Tibial nerve (tissue), 3 donors: ENCODE measurements at regions not wholly inside any gene's neighbourhood (a gene's known extent, or its start where the extent isn't known, plus 50 kb on each side); places are given as distances from the start of the nearest gene placed in this dataset.

Experiments
- POLR2A ChIP-seq, 2 donors: fragments of 450-650 bp; IDR thresholded peaks; one replicate each; pipeline ENCODE4 v1.6.1; 2017; ENCODE audit warnings: antibody characterized with exemption in 2 of 2, mild to moderate bottlenecking in 2 of 2, moderate library complexity in 2 of 2
- TF ChIP-seq, protein P1 (sequence below), 5 experiments: fragments of 200-600 bp in 3 of 5; fragments of 450-650 bp in 2 of 5; sonication (generic) in 3 of 5; IDR thresholded peaks; one replicate each; pipeline ENCODE4 v1.5.1; 2016 to 2019; ENCODE audit warnings: antibody characterized with exemption in 5 of 5, mild to moderate bottlenecking in 3 of 5, moderate library complexity in 2 of 5

DNA sequence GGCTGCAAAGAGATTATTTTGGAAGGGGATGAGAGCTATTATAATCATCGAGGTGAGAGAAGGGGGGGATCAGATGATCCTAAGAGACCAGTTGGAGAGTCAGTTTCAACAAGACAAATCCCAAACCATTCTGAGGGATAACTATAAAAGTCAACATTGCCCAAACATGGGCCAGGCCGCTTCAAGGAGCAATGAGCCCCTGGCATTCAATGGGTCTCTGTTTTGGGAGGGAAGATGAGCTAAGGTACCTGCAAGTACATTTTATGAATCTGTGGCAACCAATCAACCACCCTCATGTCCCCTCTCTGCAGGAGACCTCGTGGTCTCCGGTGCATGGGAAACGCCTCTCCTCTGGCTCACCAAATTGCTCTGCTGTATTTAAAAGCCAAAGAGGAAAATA is 209.9 kb upstream of the C16orf82 start:
- TF ChIP-seq, protein P1, sequence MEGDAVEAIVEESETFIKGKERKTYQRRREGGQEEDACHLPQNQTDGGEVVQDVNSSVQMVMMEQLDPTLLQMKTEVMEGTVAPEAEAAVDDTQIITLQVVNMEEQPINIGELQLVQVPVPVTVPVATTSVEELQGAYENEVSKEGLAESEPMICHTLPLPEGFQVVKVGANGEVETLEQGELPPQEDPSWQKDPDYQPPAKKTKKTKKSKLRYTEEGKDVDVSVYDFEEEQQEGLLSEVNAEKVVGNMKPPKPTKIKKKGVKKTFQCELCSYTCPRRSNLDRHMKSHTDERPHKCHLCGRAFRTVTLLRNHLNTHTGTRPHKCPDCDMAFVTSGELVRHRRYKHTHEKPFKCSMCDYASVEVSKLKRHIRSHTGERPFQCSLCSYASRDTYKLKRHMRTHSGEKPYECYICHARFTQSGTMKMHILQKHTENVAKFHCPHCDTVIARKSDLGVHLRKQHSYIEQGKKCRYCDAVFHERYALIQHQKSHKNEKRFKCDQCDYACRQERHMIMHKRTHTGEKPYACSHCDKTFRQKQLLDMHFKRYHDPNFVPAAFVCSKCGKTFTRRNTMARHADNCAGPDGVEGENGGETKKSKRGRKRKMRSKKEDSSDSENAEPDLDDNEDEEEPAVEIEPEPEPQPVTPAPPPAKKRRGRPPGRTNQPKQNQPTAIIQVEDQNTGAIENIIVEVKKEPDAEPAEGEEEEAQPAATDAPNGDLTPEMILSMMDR (IDR thresholded peaks at IDR 0.05): no peak
- TF ChIP-seq POLR2A (IDR thresholded peaks at IDR 0.05): no peak
